Sigmoid colon (tissue), 4 donors: ENCODE measurements at regions not wholly inside any gene's neighbourhood (a gene's known extent, or its start where the extent isn't known, plus 50 kb on each side); places are given as distances from the start of the nearest gene placed in this dataset.

Experiments
- CTCF ChIP-seq, 4 experiments: fragments of 450-650 bp in 3 of 4; fragments of 200-600 bp in 1 of 4; IDR thresholded peaks; one replicate each; pipeline ENCODE4 v1.5.1; 2016 to 2019; ENCODE audit warnings: antibody characterized with exemption in 4 of 4, mild to moderate bottlenecking in 3 of 4, moderate library complexity in 2 of 4
- EP300 ChIP-seq, 4 donors: sonication (generic); formaldehyde crosslinking; IDR thresholded peaks; one replicate each; pipeline ENCODE4 v1.6.1; 2017; ENCODE audit warnings: antibody characterized with exemption in 4 of 4
- POLR2A ChIP-seq, 2 donors: fragments of 450-650 bp; IDR thresholded peaks; one replicate each; pipeline ENCODE4 v1.6.1; 2016; ENCODE audit warnings: antibody characterized with exemption in 2 of 2, mild to moderate bottlenecking in 2 of 2, moderate library complexity in 2 of 2
- POLR2AphosphoS5 ChIP-seq, 4 donors: sonication (generic); formaldehyde crosslinking; IDR thresholded peaks; one replicate each; pipeline ENCODE4 v1.6.1; 2017; ENCODE audit warnings: antibody characterized with exemption in 4 of 4

- TF ChIP-seq CTCF (IDR thresholded peaks at IDR 0.05) (no peak), POLR2A (IDR thresholded peaks at IDR 0.05) (no peak), EP300 (IDR thresholded peaks at IDR 0.05) (no peak), POLR2AphosphoS5 (IDR thresholded peaks at IDR 0.05) (no peak)
Observed at GRCh38 chr1:29835406-29835805, 599.1 kb downstream of the PTPRU start.
